HG02642 (cell line): ENCODE measurements at regions not wholly inside any gene's neighbourhood (a gene's known extent, or its start where the extent isn't known, plus 50 kb on each side); places are given as distances from the start of the nearest gene placed in this dataset.
"Not testable (repeated sequence)": the region's sequence is repeated elsewhere in the genome, so short reads cannot be mapped to it uniquely, and the experiment has no call there.

Experiments used
- ATAC-seq: cut with Tn5 transposase; IDR thresholded peaks from one replicate; pipeline ENCODE4 v1.9.1; 2021; ENCODE audit warnings: mild to moderate bottlenecking; ENCODE audit not compliant: unreplicated experiment, poor library complexity

GRCh38 chr2:116754381-116755101 lies 1060.0 kb upstream of the DDX18 start:
- no peak for ATAC-seq

- no peak for ATAC-seq
Observed at GRCh38 chr2:116761864-116762263, 1052.6 kb upstream of the DDX18 start.

DNA sequence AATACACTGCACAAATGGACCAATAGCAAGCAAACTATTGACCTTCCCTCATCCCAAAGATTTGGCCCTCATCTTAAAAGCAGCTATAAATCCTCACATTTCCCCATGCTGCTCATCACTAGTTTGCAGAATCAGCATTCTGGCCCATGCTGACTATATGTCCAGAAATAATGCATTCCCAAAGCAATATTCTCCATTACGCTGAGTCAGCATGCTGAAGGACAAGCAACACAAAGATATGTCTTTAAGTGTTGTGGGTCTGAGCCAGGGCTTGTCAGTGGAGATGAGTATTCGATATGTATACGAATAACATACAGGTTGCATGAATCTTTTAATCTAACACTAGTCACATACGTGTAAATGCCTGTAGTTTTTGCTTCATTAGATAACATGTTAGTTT lies 1045.0 kb upstream of the DDX18 start:
- no peak for ATAC-seq

- no peak for ATAC-seq
Observed at GRCh38 chr2:116776556-116776955, 1037.9 kb upstream of the DDX18 start.

- ATAC-seq = no peak
Observed at GRCh38 chr2:116787848-116788247, 1026.6 kb upstream of the DDX18 start.

DNA sequence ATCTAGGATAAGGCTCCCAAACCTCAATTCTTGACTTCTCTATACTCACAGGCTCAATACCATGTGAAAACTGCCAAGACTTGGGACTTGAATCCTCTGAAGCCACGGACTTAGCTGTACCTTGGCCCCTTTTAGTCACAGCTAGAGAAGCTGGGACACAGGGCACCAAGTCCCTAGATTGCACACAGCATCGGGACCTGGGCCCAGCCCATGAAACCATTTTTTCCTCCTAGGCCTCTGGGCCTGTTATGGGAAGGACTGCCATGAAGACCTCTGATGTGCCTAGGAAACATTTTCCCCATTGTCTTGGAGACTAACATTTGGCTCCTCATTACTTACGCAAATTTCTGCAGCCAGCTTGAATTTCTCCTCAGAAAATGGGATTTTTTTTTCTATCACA lies 1011.8 kb upstream of the DDX18 start:
- ATAC-seq = no peak

DNA sequence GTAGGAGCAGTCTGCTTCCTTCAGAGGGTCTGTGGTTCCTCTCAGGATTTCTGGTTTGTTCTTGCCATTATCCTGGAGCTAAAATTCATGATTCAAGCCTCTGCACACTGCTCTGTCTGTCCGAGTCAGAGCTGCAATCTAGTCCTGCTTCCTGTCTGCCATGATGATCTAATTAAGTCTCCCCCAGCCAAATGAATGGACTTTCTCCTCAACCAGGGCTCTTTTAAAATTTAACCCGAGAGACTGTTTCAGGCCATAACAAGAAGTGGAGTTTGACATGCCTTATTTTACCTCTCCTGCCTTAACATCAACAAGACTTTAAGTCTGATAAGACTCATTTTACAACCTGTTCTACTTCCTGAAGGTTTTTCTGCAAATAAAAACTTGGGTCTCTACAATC lies 1009.6 kb upstream of the DDX18 start:
- ATAC-seq = no peak

DNA sequence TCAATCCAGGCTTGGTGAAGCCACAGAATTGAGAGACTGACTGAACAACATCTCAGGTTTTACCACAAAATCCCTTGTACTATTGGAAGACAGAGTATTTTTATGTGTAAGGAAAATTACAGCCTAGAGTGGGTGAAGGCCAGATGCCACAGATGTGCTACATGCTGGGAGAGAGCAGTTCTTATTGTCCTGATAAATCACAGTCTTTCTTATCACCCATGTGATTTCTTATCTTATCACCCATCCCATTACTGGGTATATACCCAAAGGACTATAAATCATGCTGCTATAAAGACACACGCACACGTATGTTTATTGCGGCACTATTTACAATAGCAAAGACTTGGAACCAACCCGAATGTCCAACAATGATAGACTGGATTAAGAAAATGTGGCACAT lies 1008.0 kb upstream of the DDX18 start:
- ATAC-seq = not testable (repeated sequence)

GRCh38 chr2:116809109-116809508 lies 1005.4 kb upstream of the DDX18 start:
- ATAC-seq = no peak

- ATAC-seq = no peak
Observed at GRCh38 chr2:116810071-116810470, 1004.4 kb upstream of the DDX18 start.

GRCh38 chr2:116810645-116811044 lies 1003.8 kb upstream of the DDX18 start:
- no peak for ATAC-seq

DNA sequence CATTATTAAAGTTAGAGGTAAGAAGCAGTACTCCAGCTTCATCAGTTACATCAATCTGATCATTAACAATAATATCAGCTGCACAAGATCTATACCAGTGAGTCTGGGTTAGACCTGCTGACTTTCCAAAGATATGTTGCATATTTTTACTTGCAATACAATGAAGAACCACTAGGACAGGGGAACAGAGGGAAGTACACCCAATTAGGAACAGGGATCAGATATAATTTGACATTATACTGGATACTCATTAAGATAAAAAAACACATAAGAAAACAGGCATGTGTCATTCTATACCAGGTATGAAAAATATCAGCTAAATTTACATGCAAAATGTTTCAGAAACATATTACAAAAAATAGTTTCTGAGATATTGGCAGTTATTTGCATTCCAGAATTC lies 995.1 kb upstream of the DDX18 start:
- ATAC-seq = no peak

GRCh38 chr2:116820986-116821385 lies 993.5 kb upstream of the DDX18 start:
- no peak for ATAC-seq

GRCh38 chr2:116829543-116829942 lies 984.9 kb upstream of the DDX18 start:
- ATAC-seq = not testable (repeated sequence)

DNA sequence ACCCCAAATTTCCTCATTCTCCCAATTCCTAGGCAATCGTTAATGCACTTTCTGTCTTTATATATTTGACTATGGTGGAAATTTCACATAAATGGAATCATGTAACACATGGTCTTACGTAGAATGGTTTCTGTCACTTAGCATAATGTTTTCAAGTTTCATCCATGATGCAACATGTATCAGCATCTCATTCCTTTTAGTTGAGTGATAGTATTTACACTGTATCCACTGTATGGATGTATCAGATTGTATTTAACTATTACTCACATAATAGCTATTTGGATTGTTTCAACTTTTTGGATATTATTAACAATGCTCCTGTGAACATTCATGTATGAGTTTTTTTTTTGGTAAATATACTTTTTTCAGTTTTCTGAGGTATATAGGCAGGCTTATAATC lies 982.3 kb upstream of the DDX18 start:
- ATAC-seq = no peak

DNA sequence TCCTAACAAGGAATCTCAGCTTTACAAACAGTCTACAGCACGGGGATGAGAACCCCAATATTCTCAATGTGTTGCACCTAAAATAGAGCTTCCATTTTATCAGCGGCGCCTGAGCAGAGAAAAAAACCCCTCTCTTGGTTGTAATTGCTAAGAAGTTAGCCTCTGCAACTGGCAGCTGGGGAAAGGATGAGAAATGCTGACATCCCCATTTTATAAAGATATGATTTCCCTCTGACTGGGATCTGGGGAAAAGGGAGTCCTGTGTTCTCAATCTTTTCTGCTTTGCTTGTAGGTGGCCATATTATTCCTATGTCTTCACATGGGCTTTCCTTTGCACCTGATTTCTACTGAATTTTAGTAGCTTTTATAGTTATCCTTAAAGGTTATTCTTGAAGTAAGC lies 981.4 kb upstream of the DDX18 start:
- no peak for ATAC-seq

DNA sequence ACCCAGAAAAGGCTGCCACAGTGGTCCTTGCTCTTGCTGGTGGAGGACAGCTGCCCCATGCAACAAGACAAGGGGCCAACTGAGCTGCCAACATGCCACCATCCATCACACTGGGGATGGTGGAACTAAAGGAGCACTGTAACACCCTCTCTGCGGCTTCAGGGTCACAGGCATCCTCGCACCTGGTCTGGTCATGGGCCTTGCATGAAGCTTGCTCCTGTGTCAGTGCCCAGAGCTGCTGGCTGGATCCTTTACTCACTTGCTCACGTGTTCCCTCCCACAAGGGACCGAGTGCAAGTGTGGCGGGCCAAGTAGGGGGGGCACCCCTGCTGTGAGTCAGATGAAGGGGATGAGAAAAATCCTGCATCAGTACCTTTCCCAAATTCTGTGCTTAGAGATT lies 972.3 kb upstream of the DDX18 start:
- no peak for ATAC-seq

DNA sequence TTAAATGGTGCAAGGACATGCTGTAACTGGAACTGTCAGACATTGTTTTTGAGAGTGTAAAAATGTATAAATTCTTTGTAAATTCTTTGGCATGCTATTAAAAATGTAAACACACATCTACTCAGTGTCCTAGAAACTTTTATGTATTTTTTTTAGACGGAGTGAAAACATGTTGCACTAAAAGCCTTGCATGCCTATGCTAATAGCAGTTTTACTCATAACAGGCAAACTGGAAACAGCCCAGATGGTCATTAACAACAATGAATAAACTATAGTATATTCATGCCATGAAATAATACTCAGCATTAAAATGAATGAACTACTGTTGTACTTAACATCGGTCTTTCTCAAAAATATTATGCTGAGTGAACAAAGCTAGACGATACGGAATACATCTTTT lies 954.8 kb upstream of the DDX18 start:
- ATAC-seq = no peak

- no peak for ATAC-seq
Observed at GRCh38 chr2:116874021-116874420, 940.5 kb upstream of the DDX18 start.

GRCh38 chr2:116877274-116877673 lies 937.2 kb upstream of the DDX18 start:
- no peak for ATAC-seq

GRCh38 chr2:116877944-116878343 lies 936.5 kb upstream of the DDX18 start:
- no peak for ATAC-seq

GRCh38 chr2:116879650-116880160 lies 934.8 kb upstream of the DDX18 start:
- ATAC-seq = no peak
